Activated CD4-positive, alpha-beta memory T cell treated with anti-CD3 and anti-CD28 coated beads for 36 hours (primary cell): ENCODE measurements at regions not wholly inside any gene's neighbourhood (a gene's known extent, or its start where the extent isn't known, plus 50 kb on each side); places are given as distances from the start of the nearest gene placed in this dataset.

Source experiments
- CTCF ChIA-PET: fragments of 350-600 bp; sonication (Branson Sonifier 250); formaldehyde crosslinking; loops from one replicate; lab custom pipeline; 2021; ENCODE audit warnings: antibody characterized with exemption, inconsistent platforms; lab: Charles Lee
- POLR2A ChIA-PET: fragments of 350-600 bp; sonication (Branson Sonifier 250); formaldehyde crosslinking; loops from one replicate; lab custom pipeline; 2021; ENCODE audit warnings: antibody characterized with exemption; lab: Charles Lee
- DNase-seq: peaks from one replicate; pipeline ENCODE4 v3.0.0-alpha.2; 2020
- H3K27ac Mint-ChIP-seq: one replicate; pipeline ENCODE4 v1.8.0; 2021; ENCODE audit warnings: mixed read lengths
- H3K27me3 Mint-ChIP-seq: one replicate; pipeline ENCODE4 v1.8.0; 2021; ENCODE audit warnings: mixed read lengths
- H3K36me3 Mint-ChIP-seq: one replicate; pipeline ENCODE4 v1.8.0; 2021; ENCODE audit warnings: mixed read lengths
- H3K4me1 Mint-ChIP-seq: one replicate; pipeline ENCODE4 v1.8.0; 2021; ENCODE audit warnings: low read depth, mixed read lengths
- H3K4me3 Mint-ChIP-seq: one replicate; pipeline ENCODE4 v1.8.0; 2021; ENCODE audit warnings: mild to moderate bottlenecking, mixed read lengths
- H3K9me3 Mint-ChIP-seq: one replicate; pipeline ENCODE4 v1.8.0; 2021; ENCODE audit warnings: mixed read lengths
- intact Hi-C: fragments of 100-400 bp; cut with micrococcal nuclease; formaldehyde crosslinking; loops from one replicate; pipeline ENCODE4 v1.15.1; 2023

DNA sequence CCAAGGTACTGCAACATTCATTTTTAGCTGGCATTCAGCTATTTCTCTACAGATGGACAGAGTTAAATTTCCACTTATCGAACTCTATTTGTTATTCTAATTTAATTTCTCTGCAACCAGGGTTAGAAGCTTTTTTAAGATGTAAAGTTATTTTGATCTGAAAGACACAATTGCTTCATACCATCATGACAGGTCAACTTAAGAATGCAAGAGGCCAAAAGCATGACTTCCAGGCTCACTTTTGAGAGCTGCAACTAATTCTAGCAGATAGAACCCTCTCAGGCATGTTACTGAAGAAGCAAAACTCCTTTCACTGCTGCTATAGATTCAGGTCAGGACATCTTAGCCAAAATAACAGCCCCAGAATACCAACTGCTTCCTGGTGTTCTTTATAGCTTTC, 86.5 kb upstream of the GALNT18 start:
- DNase-seq = no peak
- H3K4me3 Mint-ChIP-seq = no peak overlapping the region
- no peaks in the 10 kb centered on the region for H3K36me3 Mint-ChIP-seq
- intact Hi-C loops = no loop called here
- CTCF ChIA-PET = no interaction called here
- H3K27ac Mint-ChIP-seq = no peak overlapping the region
- no peaks in the 10 kb centered on the region for H3K9me3 Mint-ChIP-seq
- no peaks in the 10 kb centered on the region for H3K4me1 Mint-ChIP-seq
- H3K27me3 Mint-ChIP-seq = peaks cover 2% of the 10 kb centered on the region
- POLR2A ChIA-PET = no interaction called here

DNA sequence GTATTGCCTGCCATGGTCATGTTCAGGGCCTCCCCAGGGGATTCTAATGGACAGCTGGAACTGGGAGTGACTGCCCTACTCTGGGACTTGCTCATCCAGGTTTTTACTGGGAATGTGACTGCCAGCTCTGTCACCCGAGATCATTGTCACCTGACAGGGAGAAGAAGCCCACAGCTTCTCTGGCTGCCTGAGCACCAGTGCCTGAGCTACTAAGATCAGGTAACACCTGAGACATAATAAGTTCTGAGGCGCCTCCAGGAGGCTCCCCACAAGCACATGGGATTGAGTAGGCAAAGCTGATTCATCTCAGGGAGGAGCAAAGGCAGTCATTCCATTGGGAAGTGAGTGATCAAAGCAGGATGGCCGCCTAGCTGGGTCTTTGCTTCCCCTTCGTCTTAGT, 84.2 kb upstream of the GALNT18 start:
- ChIA-PET POLR2A (no interaction called here), CTCF (interaction anchor here (1.4 kb wide), 1 partner anchor 678 kb away, joined by 4 read pairs; no protein-coding TSS in a partner anchor)
- Mint-ChIP-seq H3K36me3 (no peaks in the 10 kb centered on the region), H3K4me3 (no peak overlapping the region), H3K4me1 (no peaks in the 10 kb centered on the region), H3K9me3 (no peaks in the 10 kb centered on the region), H3K27ac (no peak overlapping the region), H3K27me3 (peaks cover 2% of the 10 kb centered on the region)
- no peak for DNase-seq
- intact Hi-C loops = no loop called here

DNA sequence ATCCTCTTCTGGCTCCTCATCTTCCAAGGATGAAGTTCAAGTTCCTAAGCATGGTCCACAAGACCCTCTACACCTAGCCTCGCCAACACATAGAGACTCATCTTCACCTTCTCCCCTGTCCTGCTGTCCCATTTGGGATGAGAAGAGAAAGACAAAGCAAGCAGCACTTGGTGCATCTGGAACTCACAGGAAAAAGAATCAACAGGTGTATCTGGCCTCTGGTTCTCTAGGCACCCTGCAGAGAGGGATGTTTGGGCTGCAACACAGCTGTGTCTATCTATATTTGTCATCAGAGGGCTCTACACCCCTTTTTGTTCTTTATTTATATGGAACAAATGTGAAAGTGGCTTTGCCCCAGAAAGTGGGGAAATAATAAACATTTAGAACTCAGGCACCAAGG, 82.1 kb upstream of the GALNT18 start:
- POLR2A ChIA-PET = no interaction called here
- no peak for DNase-seq
- H3K27me3 Mint-ChIP-seq = peaks cover 2% of the 10 kb centered on the region
- no peak overlapping the region for H3K4me3 Mint-ChIP-seq
- H3K4me1 Mint-ChIP-seq = no peaks in the 10 kb centered on the region
- intact Hi-C loops = no loop called here
- no peaks in the 10 kb centered on the region for H3K9me3 Mint-ChIP-seq
- CTCF ChIA-PET = no interaction called here
- no peaks in the 10 kb centered on the region for H3K36me3 Mint-ChIP-seq
- H3K27ac Mint-ChIP-seq = no peak overlapping the region

DNA sequence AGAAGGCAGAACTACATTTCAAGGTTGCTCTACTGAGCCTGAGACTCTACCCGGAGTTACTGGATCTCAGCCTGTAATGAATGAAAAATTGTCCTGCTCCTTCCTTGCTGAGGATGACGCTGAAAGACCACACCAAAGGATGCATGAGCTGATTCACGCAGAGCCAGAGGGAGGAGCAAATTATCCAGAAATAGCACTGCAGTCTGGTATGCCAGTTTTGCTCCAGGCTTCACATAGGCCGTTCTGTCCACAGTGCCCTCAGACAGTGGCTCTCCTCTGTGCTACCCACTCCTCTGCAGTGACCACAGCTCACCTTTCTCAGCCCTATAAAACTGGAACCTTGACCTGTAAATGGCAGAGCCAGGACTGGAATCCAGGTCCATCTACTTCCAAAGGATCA, 79.3 kb upstream of the GALNT18 start:
- Mint-ChIP-seq H3K27me3 (no peaks in the 10 kb centered on the region), H3K27ac (no peak overlapping the region), H3K9me3 (peaks cover 2% of the 10 kb centered on the region), H3K4me3 (no peak overlapping the region), H3K4me1 (no peaks in the 10 kb centered on the region), H3K36me3 (no peaks in the 10 kb centered on the region)
- ChIA-PET CTCF (no interaction called here), POLR2A (no interaction called here)
- intact Hi-C loops = no loop called here
- DNase-seq = no peak

DNA sequence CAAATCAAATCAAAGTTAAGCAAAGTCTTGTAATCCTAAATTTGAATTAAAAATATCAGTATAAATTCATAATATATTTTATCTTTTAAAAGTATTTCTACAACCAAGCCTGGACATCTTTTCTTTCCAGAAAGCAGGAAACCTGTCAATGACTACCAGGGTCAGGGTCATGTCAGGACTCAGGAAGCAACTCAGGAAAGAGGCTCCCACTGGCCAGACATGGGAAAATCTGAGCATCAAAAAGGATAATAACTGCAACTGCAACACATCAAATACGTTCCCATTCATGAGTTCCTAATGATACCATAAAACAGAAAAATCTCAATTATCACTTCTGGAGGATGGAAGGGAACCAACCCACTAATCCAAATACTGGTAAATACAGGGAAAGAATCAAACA, 76.0 kb upstream of the GALNT18 start:
- intact Hi-C loops = no loop called here
- H3K4me1 Mint-ChIP-seq = no peaks in the 10 kb centered on the region
- CTCF ChIA-PET = no interaction called here
- H3K27ac Mint-ChIP-seq = no peak overlapping the region
- no peak overlapping the region for H3K4me3 Mint-ChIP-seq
- H3K27me3 Mint-ChIP-seq = peaks cover 4% of the 10 kb centered on the region
- DNase-seq = no peak
- H3K36me3 Mint-ChIP-seq = no peaks in the 10 kb centered on the region
- POLR2A ChIA-PET = no interaction called here
- peaks cover 3% of the 10 kb centered on the region for H3K9me3 Mint-ChIP-seq

DNA sequence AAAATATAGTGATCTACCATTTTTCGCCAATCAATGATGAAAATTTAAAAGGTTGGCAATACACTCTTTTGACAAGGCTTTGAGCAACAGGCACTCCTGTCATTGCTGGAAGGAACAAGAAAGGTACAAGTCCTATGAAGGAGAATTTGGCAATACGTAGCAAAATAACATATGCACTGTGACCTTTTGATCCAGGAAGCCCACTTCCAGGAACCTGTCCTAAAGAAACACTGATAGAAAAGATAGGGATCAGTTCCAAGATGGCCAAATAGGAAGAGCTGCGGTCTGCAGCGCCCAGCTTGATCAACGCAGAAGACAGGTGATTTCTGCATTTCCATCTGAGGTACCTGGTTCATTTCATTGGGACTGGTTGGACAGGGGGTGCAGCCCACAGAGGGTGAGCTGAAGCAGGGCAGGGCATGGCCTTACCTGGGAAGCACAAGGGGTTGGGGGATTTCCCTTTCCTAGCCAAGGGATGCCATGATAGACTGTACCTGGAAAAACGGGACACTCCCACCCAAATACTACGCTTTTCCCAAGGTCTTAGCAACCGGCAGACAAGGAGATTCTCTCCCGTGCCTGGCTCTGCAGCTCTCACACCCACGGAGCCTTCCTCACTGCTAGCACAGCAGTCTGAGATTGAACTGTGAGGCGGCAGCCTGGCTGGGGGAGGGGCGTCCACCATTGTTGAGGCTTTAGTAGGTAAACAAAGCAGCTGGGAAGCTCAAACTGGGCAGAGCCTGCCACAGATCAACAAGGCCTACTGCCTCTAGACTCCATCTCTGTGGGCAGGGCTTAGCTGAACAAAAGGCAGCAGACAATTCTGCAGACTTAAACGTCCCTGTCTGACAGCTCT, 69.7 kb upstream of the GALNT18 start:
- peaks cover 3% of the 10 kb centered on the region for H3K9me3 Mint-ChIP-seq
- H3K27ac Mint-ChIP-seq = no peak overlapping the region
- no peak for DNase-seq
- peaks cover 21% of the 10 kb centered on the region for H3K27me3 Mint-ChIP-seq
- CTCF ChIA-PET = no interaction called here
- POLR2A ChIA-PET = no interaction called here
- no peaks in the 10 kb centered on the region for H3K36me3 Mint-ChIP-seq
- H3K4me1 Mint-ChIP-seq = no peaks in the 10 kb centered on the region
- H3K4me3 Mint-ChIP-seq = no peak overlapping the region
- intact Hi-C loops = no loop called here

DNA sequence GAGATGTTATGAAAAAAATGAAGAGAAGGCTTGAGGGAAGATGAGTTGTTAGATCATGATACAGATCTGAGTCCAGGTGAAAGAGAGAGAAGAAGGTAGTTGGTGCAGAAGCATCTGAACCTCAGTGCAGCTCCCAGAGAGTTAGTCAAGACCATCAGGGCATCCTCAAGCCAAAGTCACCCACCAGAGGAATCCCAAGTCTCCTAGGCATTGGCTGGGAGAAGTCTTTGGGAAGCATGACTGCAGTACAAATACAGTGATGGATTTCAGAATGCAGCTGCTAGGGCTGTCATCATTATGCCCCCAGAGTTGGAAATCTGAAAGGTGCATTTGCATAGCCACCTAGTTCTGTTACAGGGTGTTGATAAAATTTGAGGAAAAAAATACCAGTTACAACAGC, 59.7 kb upstream of the GALNT18 start:
- no peak overlapping the region for H3K27ac Mint-ChIP-seq

DNA sequence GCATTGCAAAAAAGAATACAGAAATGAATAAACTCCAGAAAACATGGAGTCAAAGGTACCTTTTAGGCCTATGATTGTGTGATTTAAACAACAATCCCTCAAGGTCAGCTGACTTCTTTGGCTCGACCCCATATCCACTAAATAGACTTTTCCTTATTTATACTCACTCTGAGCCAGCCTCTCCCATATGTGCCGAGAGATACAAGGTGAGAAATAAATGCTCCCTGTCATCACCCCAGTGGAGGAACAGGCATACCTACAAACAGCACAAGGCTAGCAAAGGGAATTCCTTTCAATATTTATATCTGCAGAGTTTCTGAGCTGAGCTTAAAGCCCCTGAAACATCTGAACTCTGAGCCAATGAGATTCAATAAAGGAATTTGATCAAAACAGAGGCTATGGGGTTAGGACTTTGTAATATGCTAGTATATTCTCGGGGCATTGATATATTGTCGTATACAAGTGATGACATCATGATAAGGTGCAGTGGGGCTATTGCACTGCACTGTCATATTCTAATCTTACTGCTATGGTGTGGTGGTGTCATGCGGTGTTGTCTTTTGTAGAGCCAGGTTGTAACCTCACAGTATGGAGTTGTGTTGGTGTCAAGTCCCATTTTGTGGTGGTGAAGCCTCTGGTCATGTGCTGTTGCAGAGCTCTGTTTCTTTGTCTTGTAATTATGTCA, 56.0 kb upstream of the GALNT18 start:
- intact Hi-C loops = no loop called here
- Mint-ChIP-seq H3K4me3 (no peak overlapping the region), H3K36me3 (no peaks in the 10 kb centered on the region), H3K27me3 (peaks cover 14% of the 10 kb centered on the region), H3K27ac (no peak overlapping the region), H3K4me1 (no peaks in the 10 kb centered on the region), H3K9me3 (no peaks in the 10 kb centered on the region)
- no peak for DNase-seq
- POLR2A ChIA-PET = no interaction called here
- CTCF ChIA-PET = no interaction called here

More for the DNA sequence above, 59.7 kb upstream of the GALNT18 start:
- intact Hi-C loops = no loop called here
- Mint-ChIP-seq H3K4me1 (no peaks in the 10 kb centered on the region), H3K9me3 (no peaks in the 10 kb centered on the region), H3K27me3 (peaks cover 17% of the 10 kb centered on the region), H3K4me3 (no peak overlapping the region), H3K36me3 (no peaks in the 10 kb centered on the region)
- POLR2A ChIA-PET = no interaction called here
- CTCF ChIA-PET = no interaction called here
- DNase-seq = no peak

DNA sequence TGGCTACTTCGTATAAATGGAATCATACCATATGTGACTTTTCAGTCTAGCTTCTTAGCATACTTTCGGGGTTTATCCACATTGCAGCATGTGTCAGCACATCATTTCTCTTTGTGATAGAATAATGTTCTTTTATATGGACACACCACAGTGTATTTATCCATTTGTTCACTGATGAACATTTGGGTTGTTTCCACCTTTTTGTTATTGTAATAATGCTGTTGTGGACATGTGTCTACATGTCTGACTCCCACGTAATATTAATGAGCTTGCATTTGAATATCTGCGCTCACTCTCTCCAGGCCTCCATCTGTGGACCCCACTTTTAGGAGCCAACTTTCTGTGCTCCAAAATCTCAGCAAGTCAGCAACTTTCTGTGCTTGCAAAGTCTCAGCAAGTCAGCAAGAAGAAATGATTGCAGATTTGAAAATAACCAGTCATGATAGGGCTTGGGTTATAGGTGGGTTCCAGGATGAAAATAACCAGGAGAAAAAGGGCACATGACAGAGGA, 53.9 kb upstream of the GALNT18 start:
- no peaks in the 10 kb centered on the region for H3K4me1 Mint-ChIP-seq
- H3K9me3 Mint-ChIP-seq = no peaks in the 10 kb centered on the region
- H3K27me3 Mint-ChIP-seq = peaks cover 10% of the 10 kb centered on the region
- intact Hi-C loops = no loop called here
- no peak for DNase-seq
- no peak overlapping the region for H3K4me3 Mint-ChIP-seq
- no peaks in the 10 kb centered on the region for H3K36me3 Mint-ChIP-seq
- no peak overlapping the region for H3K27ac Mint-ChIP-seq
- ChIA-PET POLR2A (no interaction called here), CTCF (no interaction called here)

DNA sequence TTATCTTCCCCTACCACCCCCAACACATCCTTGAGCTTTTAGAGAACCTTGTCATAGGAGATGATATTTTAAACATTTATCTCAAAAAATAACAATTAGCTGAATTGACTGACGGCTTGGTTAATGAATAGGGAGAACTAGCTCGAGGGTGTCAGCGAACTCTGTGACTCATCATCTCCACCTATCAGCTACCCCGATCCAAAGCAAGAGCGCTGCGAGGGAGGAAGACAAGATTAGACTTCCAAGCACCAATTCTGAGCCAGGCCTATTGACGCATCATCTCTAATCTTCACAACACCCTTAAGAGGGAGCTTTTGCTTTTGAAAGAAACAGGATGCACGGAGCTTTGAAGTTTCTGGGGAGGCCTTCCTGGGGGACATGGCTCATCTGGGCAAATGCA, 51.0 kb upstream of the GALNT18 start:
- H3K27me3 Mint-ChIP-seq = peaks cover 12% of the 10 kb centered on the region
- H3K9me3 Mint-ChIP-seq = no peaks in the 10 kb centered on the region
- intact Hi-C loops = no loop called here
- no peak overlapping the region for H3K4me3 Mint-ChIP-seq
- no peak overlapping the region for H3K27ac Mint-ChIP-seq
- no peak for DNase-seq
- CTCF ChIA-PET = no interaction called here
- H3K4me1 Mint-ChIP-seq = no peaks in the 10 kb centered on the region
- no peaks in the 10 kb centered on the region for H3K36me3 Mint-ChIP-seq
- POLR2A ChIA-PET = no interaction called here

DNA sequence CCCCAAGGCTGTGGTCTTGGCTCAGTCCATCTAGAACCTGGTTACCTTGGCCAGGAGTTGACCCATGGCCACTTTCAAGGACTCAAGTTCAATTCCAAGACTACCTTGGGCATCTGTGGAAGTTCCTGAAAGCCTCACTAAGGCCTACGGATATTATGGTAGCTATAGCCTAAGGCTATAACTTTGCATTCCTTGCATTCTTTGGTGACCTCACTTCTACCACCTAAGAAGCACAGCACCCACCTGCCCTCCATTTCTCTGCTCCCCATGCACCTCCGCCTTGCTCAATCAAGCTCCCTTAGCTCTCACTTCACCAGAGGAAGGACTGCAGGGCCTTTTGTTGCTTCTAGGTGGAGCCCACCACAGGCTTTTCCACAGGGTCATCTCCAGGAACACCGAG, 50.3 kb upstream of the GALNT18 start:
- DNase-seq = no peak
- POLR2A ChIA-PET = no interaction called here
- CTCF ChIA-PET = no interaction called here

More for the DNA sequence above, 50.3 kb upstream of the GALNT18 start:
- Mint-ChIP-seq H3K4me3 (no peak overlapping the region), H3K4me1 (no peaks in the 10 kb centered on the region), H3K9me3 (peaks cover 2% of the 10 kb centered on the region), H3K27me3 (peaks cover 16% of the 10 kb centered on the region), H3K27ac (no peak overlapping the region), H3K36me3 (no peaks in the 10 kb centered on the region)
- intact Hi-C loops = no loop called here
